Activated gamma-delta T cell treated with anti-CD3 and anti-CD28 coated beads, Interleukin-2, amount 50 U/mL, for 16 hours (primary cell): ENCODE measurements at regions not wholly inside any gene's neighbourhood (a gene's known extent, or its start where the extent isn't known, plus 50 kb on each side); places are given as distances from the start of the nearest gene placed in this dataset.
"Not testable (repeated sequence)": the region's sequence is repeated elsewhere in the genome, so short reads cannot be mapped to it uniquely, and the experiment has no call there.

Experiments
- DNase-seq: peaks from one replicate; pipeline ENCODE4 v3.0.0-alpha.2; 2020; ENCODE audit warnings: low read depth

DNA sequence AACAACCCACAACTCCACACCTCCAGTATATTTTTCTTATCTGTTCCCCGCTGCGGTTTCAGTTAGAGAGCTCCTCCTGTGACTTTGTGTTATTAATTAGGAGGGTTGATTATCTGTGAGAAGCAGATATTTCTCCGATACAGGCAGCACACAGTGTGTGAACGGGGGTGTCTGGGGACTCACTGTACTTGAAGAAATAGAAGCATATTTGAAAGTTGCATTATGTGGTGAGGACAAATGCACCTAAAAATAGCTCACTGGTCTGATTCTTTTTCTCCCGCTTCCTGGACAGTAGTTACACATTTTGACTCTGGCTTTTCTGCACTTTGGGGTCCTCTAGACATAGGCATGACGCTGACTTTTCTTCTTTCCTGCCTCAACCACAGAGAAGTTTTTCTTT is 277.7 kb downstream of the VRK1 start:
- DNase-seq = no peak

DNA sequence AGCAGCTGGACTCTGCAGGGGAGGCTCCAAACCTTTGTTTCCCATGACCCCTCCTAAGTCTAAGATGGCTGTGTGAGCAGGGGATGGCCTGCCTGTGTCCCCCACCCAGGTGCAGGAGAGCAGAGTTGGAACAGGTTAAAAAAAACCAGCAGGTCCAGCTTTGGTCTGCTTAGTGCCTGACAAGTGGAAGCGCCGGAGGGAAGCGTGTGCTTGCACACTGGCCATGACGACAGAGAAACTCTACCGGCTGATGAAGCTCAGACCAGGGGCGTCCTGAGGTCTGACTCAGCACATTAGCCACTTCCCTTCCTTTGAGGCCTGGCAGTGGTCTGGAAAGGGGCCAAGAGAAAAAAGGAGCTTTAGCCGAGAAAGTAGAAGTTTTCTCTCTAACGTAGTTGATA is 280.1 kb downstream of the VRK1 start:
- no peak for DNase-seq

DNA sequence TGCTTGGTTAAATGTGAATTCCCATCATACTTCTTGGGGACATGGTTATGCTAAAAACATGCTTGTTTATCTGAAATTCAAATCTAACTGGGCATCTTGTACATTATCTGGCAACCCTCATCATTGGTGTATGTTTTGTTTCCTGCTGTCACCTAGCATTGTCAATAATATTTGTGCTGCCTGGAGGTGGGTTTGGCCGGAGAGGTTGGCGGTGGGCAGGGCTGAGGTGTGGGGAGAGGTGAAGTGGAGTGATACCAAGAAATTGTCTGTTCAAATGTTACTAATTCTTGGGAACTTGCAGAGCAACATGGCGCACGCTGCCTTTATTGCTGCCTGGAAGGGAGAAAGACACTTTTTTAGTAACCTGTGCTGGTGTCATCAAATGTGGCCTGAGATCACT is 280.5 kb downstream of the VRK1 start:
- no peak for DNase-seq

DNA sequence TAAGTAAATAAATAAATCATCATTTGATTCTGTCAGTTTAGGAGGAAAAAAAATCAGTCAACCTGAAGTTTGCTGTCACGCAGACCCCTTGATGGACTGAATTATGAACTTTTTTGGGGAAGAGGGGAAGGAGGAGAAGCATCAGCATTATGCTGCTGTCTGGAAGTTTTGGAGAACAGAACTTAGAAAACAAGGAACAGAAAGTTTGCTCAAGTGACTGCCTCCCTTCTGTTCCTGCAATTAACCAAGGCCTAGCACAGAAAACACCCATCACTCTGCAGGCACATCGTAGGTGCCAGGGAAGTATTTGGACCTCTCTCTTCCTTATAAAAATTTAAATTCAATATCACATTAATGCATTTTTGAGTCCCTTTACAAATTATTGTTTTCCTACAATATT is 283.8 kb downstream of the VRK1 start:
- no peak for DNase-seq

DNA sequence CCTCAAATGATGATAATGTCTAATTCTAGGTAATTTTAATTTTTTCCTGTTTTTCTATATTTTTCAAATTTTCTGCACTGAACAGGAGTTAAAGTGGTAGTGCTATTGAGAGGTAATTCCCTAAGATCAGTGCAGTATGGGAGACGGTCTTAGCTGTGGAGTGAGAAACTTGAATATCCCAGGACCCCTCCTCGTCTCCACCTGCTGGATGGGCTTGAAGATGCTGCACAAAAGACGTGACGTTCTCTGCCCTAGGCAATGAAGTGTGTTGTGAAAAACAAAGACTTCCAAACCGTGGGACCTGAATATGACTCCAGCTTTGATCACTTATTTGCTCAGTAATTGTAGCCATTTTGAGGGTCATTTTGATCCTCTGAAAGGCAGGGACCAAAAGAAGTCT is 298.1 kb downstream of the VRK1 start:
- DNase-seq = no peak

DNA sequence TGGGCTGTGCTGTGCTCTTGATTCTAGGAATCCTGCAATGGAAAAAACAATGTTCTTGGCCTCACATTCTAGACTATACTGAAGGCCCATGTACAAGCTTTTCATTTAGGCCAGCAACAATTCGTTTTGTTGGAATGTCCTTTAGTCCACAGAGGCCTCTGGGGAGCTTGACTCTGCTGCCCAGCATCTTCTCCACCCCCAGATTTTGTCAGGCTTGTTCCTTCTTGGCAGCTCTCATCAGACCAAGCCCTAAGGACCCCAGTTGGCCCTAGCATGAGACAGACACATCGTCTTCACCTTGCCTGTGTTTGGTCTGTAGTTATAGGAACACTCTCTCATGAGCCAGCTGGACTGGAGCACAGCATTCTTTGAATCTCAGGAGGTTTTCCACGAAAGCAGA is 300.1 kb downstream of the VRK1 start:
- no peak for DNase-seq

DNA sequence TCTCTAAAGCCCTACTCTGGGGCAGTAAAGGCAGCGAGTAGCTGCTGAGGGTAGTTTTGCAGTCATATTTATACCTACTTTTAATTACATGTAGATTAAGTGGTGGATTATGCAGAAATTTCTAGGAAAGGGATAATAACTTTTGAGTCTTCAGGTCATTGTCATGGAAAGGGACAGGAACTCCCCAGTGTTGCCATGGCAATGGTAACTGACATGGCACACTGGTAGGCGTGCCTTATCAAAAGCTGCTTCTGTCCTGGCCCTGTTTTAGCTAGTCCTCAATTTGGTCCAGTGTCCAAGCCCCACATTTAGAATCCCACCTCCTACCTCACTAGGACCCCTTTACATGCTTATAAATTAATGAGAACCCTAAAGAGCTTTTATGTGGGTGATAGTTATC is 303.1 kb downstream of the VRK1 start:
- DNase-seq = no peak

DNA sequence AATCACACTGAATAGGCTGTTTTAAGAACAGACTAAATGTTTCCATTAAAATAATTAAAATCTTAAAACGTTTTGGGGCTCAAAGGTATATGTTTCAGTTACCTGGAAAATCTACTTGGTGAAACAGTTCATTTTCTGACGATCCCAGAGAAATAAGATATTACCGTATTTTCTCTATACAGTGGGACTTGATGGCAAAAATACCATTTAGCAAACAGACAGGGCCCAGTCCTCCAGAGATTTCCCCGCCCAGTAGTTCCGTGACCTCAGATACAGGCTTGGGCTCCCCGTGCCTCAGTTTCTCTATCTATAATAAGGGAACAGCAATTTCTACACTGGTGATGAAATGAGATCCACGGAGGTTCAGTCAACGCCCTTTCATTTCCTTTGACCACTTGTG is 304.4 kb downstream of the VRK1 start:
- no peak for DNase-seq

DNA sequence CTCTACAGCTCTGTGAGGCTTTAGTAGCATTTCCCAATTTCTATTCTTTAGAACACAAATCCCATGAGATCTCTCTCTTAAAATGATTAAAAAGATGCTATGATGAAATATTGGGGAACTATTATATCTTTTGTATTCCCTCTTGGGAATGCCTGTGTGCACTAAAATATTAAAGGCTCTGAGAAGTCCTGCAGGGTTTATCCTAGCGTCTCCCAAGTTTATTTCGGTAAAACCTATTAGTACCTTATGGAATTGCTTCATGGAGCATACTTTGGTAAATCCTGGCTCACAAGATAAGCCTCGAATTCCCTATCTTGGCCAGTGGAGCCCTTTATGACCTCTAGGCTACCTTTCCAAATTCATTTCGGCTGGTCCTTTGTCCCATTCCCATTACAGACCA is 306.8 kb downstream of the VRK1 start:
- no peak for DNase-seq

DNA sequence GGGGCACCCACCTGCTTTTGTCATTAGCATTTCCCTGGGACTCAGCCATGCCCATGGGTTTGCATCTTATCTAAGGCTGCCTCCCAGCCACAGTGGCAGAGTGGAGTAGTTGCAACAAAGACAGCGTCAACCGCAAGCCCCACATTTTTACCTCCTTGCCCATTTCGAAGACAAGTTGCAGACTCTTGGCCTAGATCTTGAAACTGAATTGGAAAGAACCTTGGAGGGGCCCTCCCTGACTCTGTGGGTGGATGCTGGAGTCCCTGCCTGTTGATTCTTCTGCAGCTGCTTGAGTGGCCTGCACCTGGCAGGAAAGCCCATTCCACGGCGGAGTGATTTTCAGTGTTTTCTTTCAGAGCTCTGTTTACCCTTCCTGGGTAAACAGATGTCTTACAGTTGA is 309.0 kb downstream of the VRK1 start:
- no peak for DNase-seq

DNA sequence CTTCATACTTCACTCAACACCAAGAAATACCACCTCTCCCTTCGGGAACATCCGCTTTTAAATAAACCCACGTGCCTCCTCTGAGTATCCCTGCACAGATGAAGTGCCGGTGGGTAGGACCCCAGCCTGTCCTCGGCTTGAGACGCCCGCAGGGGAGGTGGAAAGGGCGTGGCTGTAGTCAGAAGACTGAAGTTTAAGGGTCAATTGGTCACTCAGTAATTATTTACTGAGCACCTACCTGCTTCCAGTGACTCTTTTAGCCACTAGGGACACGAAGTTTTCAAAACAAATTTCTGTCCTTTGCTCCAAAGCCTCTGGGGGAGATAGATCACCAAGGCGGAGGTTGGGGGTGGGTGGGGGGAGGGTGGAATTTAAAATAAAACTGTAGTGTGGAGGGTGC is 309.4 kb downstream of the VRK1 start:
- DNase-seq = no peak

DNA sequence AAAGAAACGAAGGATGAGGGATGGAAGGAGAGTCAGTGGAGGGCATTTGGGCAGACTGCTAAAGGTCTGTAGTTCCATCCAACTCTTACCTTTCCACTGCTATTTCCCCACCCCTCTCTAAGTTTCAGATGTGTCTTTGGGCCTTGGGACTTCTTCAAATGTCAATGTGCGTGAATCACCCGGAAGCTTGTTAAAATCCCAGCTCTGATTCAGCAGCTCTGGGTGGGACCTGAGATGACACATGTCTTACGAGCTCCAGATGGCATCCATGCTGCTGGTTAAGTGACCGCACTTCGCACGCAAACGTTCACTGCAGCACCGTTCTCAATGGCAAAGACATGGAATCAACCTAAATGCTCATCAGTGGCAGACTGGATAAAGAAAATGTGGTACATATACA is 309.9 kb downstream of the VRK1 start:
- DNase-seq = no peak

DNA sequence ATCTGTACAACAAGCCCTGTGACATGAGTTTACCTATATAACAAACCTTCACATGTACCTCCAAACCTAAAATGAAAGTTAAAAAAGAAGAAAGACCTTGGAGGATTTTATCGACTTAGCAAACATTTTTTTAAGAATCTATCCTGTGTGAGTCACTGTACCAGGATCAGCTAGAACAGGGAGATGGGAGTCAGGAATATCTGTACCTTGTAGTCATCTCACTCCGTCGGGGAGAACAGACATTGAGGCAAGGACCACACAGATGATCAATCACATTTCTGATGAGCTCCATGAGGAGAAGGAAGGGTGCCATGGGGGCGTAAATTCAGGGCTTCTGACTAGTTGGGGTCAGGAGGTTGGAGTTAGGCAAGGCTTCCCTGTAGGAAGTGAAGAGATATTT is 310.6 kb downstream of the VRK1 start:
- no peak for DNase-seq

DNA sequence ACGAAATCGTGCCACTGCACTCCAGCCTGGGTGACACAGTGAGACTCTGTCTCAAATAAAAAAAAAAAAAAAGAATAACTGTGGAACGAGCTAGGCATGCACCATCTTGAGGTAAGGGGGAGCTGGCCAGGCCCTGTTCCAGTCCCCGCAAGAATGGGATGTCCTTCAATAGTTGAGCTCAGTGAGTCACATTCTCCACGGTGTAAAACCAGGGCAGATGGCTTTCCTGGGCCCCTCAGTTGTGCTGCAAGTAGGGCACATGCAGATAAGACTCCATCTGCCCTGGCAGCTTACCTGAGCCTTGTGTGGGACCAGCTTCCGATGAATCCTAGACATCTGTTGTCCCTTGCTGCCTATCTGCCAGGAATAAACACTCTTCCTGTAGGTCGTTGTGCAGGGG is 312.1 kb downstream of the VRK1 start:
- DNase-seq = no peak

DNA sequence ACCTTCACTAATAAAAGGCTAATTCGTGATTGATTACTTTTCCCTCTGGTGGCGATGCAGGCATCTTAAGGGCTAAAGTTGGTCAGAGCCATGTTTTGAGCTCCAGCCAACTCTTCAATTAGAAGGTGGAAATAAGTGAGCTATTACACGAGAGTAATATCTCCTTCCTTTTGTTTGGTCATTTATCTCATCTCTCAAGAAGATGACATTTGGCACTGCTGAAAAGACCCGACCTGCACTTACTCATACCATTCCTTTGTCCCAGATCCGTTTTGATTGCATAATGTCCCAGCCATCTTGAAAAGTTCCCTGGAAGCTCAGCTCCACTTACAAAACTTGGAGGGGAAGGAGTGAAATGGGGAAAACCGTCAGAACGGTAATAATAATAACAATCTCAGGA is 316.2 kb downstream of the VRK1 start:
- no peak for DNase-seq

DNA sequence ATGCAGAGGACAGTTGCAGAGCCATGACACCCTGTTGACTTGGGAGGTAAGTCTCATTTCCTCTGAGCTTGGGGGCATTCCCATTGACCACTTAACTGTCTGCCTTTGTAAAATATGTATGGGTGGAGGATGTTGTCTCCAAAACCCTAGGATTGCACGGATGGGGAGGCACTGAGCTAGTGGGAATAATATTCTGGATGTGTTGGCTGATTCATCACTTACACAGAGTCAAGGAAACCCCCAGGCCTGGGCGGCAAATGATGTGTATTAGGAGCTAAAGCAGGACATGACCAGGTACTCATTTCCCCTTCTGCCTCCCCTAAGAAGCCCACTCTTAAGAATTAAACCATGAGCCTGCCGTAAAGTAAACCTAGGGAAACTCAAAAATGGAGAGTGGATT is 319.4 kb downstream of the VRK1 start:
- DNase-seq = no peak

DNA sequence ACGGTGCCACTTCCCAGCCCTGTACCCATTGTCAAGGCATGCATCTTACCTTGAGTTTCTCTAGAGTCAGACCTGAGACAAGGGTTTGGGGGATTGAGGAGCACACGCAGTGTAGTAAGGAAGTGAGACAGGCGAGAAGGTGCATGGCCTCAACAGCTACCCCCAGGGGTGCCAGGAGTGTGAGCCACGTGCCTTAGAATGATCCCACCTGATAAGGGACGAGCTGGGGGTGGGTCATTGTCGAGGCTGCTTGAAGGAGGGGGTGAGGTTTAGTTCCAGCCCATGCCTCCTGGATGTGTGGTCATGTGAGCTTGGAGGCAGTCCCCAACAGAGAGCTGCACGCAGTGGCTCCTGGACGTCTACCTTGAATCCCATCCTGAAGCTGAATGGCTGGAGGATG is 320.5 kb downstream of the VRK1 start:
- DNase-seq = no peak

DNA sequence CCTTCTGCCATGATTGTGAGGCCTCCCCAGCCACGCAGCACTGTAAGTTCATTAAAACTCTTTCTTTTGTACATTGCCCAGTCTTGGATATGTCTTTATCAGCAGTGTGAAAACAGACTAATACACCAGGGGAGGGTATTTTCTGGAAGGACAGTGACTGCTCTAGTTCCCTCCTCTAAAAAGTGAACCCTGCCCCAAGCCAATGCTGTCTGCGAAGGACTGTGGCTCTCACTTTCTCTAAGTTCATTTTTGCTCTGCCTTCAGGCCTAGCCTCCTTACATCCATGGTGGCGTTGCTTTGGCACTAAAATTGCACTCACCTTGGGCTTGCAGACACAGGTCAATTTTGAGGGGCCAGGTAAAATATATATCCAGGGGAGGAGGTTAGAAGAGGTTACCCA is 323.0 kb downstream of the VRK1 start:
- no peak for DNase-seq

DNA sequence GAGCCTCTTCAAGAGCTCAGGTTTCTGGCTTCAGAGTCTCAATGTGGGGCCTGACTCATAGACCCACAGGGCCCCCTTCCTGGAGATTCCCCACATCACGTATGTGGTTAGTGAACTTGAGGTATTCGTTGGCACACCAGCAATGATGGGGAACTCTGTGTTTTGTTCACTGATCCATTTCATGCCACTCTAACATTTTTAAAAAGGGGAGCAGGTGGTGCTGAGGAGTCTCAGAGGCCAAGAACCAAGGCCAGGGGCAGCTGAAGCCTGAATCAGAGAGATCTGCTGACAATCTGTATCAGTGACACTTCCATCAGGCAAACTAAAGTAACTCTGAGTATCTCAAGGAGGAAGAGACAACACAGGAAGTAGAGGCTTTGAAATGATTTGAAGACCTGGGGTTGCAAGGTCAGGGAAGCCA is 323.4 kb downstream of the VRK1 start:
- peak; percentile 17 for DNase-seq

DNA sequence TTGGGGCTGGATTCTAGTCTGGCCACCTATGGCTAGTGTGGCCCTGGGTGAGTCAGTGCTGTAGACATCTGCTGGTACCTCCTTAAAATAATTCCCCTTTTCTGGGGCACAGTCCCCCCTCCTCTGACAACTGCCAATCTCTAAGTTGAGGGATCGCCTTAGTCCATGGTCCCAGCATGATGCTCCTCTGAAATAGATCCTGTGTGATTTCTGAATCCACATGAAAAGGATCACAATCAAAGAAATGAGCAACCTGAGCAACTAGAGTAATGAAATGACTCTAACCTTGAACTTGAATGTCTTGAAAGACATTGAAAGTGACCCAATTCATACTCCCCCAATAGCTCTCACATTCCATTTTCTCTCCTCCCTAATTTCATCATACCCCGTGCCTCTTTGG is 332.5 kb downstream of the VRK1 start:
- no peak for DNase-seq

DNA sequence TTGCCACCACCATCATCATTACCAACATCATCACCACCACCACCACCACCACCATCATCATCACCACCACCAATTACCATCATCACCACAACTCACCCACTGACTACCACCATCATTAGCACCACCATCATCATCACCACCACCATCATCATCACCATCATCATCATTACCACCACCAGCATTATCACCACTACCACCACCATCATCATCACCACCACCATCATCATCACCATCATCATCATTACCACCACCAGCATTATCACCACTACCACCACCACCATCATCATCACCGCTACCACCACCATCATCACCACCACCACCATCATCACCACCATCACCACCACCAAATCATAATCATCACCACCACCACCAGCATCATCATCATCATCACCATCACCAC is 338.7 kb downstream of the VRK1 start:
- not testable (repeated sequence) for DNase-seq

DNA sequence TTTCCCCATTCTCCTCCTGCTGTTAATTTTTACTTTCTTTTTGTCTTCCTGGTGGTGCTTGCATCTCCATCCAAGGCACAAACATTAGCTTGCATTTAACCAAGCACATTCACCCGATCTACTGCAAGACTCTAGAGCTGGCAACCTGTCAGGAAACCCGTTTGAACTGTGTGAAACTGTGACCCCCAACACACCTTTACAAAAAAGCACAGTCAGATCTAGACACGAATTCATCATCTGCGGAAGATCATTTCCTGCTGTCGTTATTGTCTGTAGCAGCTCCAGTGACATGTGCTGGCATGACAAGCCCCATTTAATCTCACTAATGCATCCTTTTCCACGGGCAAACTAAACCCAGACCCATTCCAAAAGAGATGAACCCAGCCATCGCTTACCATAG is 340.5 kb downstream of the VRK1 start:
- no peak for DNase-seq

DNA sequence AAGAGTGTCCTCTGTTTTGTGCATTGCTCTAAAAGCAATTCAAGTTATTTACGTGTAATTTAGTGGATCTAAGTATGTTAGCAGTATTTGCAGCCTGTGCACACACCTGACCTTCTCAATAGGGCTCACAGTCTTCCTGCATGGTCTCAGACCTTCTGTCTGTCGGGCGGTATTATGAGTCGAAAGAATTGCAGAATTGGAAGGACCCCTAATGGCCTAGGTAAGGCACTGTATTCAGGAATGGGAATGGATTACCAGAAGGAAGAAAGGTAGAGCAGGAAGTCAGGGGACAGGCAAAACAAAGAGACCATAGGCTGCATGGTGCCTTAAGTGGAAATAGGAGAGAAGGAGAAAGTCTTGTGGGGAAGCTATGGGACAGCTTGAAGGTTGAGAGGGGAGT is 341.6 kb downstream of the VRK1 start:
- DNase-seq = no peak

DNA sequence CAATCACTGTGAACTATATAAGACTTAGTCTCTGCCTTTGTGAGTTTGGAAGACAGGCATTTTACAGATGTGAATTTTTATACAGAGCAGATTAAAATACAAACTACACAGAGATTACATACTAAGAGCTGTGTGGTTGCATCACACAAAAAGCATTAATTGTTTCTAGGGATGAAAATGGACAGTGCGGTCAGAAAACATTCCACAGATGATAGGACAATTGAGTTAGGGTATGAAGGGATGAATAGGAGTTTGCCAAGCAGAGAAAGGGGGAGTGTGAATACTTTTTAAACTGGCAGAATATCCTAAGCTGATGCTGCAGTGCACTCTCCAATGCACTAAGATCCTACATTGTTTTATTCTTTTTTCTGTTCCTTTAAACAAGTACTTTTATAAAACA is 345.8 kb downstream of the VRK1 start:
- no peak for DNase-seq

DNA sequence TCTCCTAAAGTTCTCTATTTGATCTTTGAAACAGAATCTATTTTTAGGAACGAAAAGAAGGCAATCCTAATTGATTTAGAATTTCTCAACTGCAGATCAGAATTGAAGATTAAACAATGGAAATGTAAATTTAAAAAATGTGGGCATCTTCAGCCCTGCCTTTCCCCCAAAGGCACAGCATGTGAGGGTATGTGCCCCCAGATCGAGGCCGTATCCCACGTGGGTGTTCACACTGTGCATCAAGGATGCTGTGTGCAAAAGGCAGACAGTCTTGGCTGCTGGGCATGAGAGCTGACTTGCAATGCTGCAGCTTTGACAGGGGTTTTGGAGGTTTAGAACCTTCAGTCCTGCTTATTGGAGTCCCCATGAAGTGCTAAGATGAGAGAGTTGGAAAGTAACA is 346.3 kb downstream of the VRK1 start:
- DNase-seq = no peak
